Natural killer cell (primary cell): ENCODE measurements at regions not wholly inside any gene's neighbourhood (a gene's known extent, or its start where the extent isn't known, plus 50 kb on each side); places are given as distances from the start of the nearest gene placed in this dataset.

Experiments used
- ATAC-seq, 3 donors: fragments of 150-1000 bp in 2 of 3; fragments of 200-7000 bp in 1 of 3; cut with Tn5 transposase; 1 replicate in 1 of 3; 2 replicates in 2 of 3; pipeline ENCODE4 v1.10.0; 2021; ENCODE audit warnings: mild to moderate bottlenecking in 2 of 3, moderate library complexity in 2 of 3
- DNase-seq, 2 donors: peaks; one replicate each; pipeline versions ENCODE4 v3.0.0 to v3.0.0-alpha.2; 2013 to 2021; ENCODE audit warnings: mixed read lengths in 1 of 2
- H3K27ac ChIP-seq: one replicate; pipeline ENCODE4 v1.5.1; 2013; ENCODE audit warnings: mild to moderate bottlenecking, low read length
- H3K27me3 ChIP-seq: one replicate; pipeline ENCODE4 v1.6.1; 2013; ENCODE audit warnings: low read length; ENCODE audit not compliant: control insufficient read depth, insufficient read depth
- H3K36me3 ChIP-seq: one replicate; pipeline ENCODE4 v1.6.1; 2013; ENCODE audit warnings: low read length; ENCODE audit not compliant: control insufficient read depth, insufficient read depth
- H3K4me1 ChIP-seq: one replicate; pipeline ENCODE4 v1.6.1; 2013; ENCODE audit warnings: low read length; ENCODE audit not compliant: control insufficient read depth, insufficient read depth
- H3K4me3 ChIP-seq: one replicate; pipeline ENCODE4 v1.5.1; 2013; ENCODE audit warnings: low read length
- H3K9me3 ChIP-seq: one replicate; pipeline ENCODE4 v1.6.1; 2013; ENCODE audit warnings: low read length; ENCODE audit not compliant: control insufficient read depth, insufficient read depth
- H3K27ac Mint-ChIP-seq, 2 donors: one replicate each; pipeline ENCODE4 v1.8.0; 2022; ENCODE audit warnings: mild to moderate bottlenecking in 2 of 2, mixed read lengths in 2 of 2, moderate library complexity in 1 of 2
- H3K27me3 Mint-ChIP-seq, 2 donors: one replicate each; pipeline ENCODE4 v1.8.0; 2022; ENCODE audit warnings: low read depth in 2 of 2, mixed read lengths in 2 of 2
- H3K36me3 Mint-ChIP-seq: one replicate; pipeline ENCODE4 v1.8.0; 2022; ENCODE audit warnings: mixed read lengths
- H3K4me1 Mint-ChIP-seq, 2 donors: one replicate each; pipeline ENCODE4 v1.8.0; 2022; ENCODE audit warnings: mixed read lengths in 2 of 2
- H3K4me3 Mint-ChIP-seq: one replicate; pipeline ENCODE4 v1.8.0; 2022; ENCODE audit warnings: mild to moderate bottlenecking, moderate library complexity, mixed read lengths
- H3K9me3 Mint-ChIP-seq, 2 donors: one replicate each; pipeline ENCODE4 v1.8.0; 2022; ENCODE audit warnings: mixed read lengths in 2 of 2
- WGBS: methylation state at CpG from one replicate; pipeline ENCODE4 v1.1.7; 2013; ENCODE audit warnings: missing lambda C conversion rate; ENCODE audit not compliant: insufficient coverage; 5-methylcytosine and 5-hydroxymethylcytosine counted together
- intact Hi-C: fragments of 100-400 bp; cut with micrococcal nuclease; formaldehyde crosslinking; loops from one replicate; pipeline ENCODE4 v1.14.2; 2022
- TF ChIP-seq, protein P1 (sequence below): fragments of 200-600 bp; IDR thresholded peaks from one replicate; pipeline ENCODE4 v1.8.0; 2022; ENCODE audit warnings: antibody characterized with exemption

GRCh38 chr3:106329521-106329920 is 460.7 kb upstream of the CBLB start:
- DNase-seq: no peak
- intact Hi-C loops: no loop called here
- Mint-ChIP-seq H3K4me1 (peaks cover 10 to 13% of the 10 kb centered on the region in 2 donors), H3K27ac (no peak overlapping the region), H3K36me3 (no peaks in the 10 kb centered on the region), H3K27me3 (no peaks in the 10 kb centered on the region), H3K4me3 (no peak overlapping the region), H3K9me3 (no peaks in the 10 kb centered on the region)
- Histone ChIP-seq H3K36me3 (no peaks in the 10 kb centered on the region), H3K4me3 (no peak overlapping the region), H3K27me3 (no peaks in the 10 kb centered on the region), H3K27ac (no peak overlapping the region), H3K4me1 (peaks cover 1% of the 10 kb centered on the region), H3K9me3 (no peaks in the 10 kb centered on the region)
- TF ChIP-seq, protein P1, sequence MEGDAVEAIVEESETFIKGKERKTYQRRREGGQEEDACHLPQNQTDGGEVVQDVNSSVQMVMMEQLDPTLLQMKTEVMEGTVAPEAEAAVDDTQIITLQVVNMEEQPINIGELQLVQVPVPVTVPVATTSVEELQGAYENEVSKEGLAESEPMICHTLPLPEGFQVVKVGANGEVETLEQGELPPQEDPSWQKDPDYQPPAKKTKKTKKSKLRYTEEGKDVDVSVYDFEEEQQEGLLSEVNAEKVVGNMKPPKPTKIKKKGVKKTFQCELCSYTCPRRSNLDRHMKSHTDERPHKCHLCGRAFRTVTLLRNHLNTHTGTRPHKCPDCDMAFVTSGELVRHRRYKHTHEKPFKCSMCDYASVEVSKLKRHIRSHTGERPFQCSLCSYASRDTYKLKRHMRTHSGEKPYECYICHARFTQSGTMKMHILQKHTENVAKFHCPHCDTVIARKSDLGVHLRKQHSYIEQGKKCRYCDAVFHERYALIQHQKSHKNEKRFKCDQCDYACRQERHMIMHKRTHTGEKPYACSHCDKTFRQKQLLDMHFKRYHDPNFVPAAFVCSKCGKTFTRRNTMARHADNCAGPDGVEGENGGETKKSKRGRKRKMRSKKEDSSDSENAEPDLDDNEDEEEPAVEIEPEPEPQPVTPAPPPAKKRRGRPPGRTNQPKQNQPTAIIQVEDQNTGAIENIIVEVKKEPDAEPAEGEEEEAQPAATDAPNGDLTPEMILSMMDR: no peak
- 86% methylated on average over 3 of the region's 3 CpGs for WGBS
- no peak for ATAC-seq

DNA sequence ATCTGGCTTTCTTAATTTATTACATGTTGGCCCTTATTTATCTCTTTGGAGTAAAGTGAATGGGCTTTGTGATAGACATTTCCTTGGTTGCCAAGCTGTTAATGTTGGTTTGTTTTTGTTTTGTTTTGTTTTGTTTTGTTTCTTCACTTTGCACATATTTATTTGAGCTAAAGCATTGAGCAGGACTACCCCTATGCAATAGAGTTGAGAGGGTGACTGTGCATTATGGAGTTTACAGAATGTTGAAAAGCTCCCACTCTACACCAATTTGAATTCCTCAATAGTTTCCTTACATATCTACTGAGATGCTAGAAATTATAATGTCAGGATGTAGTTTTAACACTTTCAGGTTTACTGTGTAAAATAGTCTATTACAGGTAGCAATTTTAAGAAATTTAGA is 462.8 kb upstream of the CBLB start:
- Histone ChIP-seq H3K4me1 (peaks cover 3% of the 10 kb centered on the region), H3K27ac (no peak overlapping the region), H3K27me3 (no peaks in the 10 kb centered on the region), H3K36me3 (no peaks in the 10 kb centered on the region), H3K4me3 (no peak overlapping the region), H3K9me3 (no peaks in the 10 kb centered on the region)
- Mint-ChIP-seq H3K9me3 (no peaks in the 10 kb centered on the region), H3K4me1 (peaks cover 24 to 30% of the 10 kb centered on the region in 2 donors), H3K27ac (no peak overlapping the region), H3K4me3 (no peak overlapping the region), H3K27me3 (no peaks in the 10 kb centered on the region), H3K36me3 (no peaks in the 10 kb centered on the region)
- DNase-seq: no peak
- intact Hi-C loops: loop anchor here (10.0 kb wide), 3 partner anchors 157 to 647 kb away; partner anchors contain the start of gene CBLB
- ATAC-seq: no peak
- TF ChIP-seq, protein P1: no peak

GRCh38 chr3:106332129-106332528 is 463.3 kb upstream of the CBLB start:
- H3K27ac ChIP-seq: no peak overlapping the region
- H3K36me3 ChIP-seq: no peaks in the 10 kb centered on the region
- WGBS: 86% methylated on average over 1 of the region's 1 CpG
- DNase-seq (no peak), ATAC-seq (no peak)
- Mint-ChIP-seq H3K9me3 (no peaks in the 10 kb centered on the region), H3K4me1 (peaks cover 25 to 32% of the 10 kb centered on the region in 2 donors), H3K27ac (no peak overlapping the region), H3K36me3 (no peaks in the 10 kb centered on the region), H3K4me3 (no peak overlapping the region), H3K27me3 (no peaks in the 10 kb centered on the region)
- TF ChIP-seq, protein P1: no peak
- intact Hi-C loops: loop anchor here (10.0 kb wide), 3 partner anchors 157 to 647 kb away; partner anchors contain the start of gene CBLB
- H3K9me3 ChIP-seq: no peaks in the 10 kb centered on the region
- H3K27me3 ChIP-seq: no peaks in the 10 kb centered on the region
- H3K4me3 ChIP-seq: no peak overlapping the region
- H3K4me1 ChIP-seq: peaks cover 3% of the 10 kb centered on the region

DNA sequence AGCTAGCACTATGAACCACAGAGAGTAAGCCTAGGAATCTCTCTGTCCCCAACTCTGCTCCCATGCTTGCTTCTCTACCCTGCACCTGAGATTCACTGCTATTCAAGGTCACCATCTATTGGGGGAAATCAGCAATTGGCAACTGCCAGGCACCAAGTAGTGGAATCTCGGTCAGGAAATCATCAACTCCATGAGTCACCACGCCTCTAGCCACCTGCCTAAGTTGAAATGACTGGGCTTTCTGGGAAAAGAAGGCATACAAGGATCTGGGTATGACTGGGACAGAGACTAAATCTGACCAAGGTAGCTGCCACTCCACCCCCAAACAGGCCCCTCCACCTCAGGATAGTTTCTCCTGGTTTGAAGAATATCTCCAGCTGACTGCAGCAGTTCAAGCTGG is 464.1 kb upstream of the CBLB start:
- Histone ChIP-seq H3K4me1 (peaks cover 3% of the 10 kb centered on the region), H3K36me3 (no peaks in the 10 kb centered on the region), H3K27ac (no peak overlapping the region), H3K27me3 (no peaks in the 10 kb centered on the region), H3K4me3 (no peak overlapping the region), H3K9me3 (no peaks in the 10 kb centered on the region)
- peaks cover 28 to 35% of the 10 kb centered on the region in 2 donors for H3K4me1 Mint-ChIP-seq
- no peaks in the 10 kb centered on the region for H3K36me3 Mint-ChIP-seq
- H3K4me3 Mint-ChIP-seq: no peak overlapping the region
- ATAC-seq (no peak), DNase-seq (no peak)
- 97% methylated on average over 2 of the region's 2 CpGs for WGBS
- no peaks in the 10 kb centered on the region for H3K27me3 Mint-ChIP-seq
- intact Hi-C loops: loop anchor here (10.0 kb wide), 3 partner anchors 158 to 648 kb away; partner anchors contain the start of gene CBLB
- no peaks in the 10 kb centered on the region for H3K9me3 Mint-ChIP-seq
- TF ChIP-seq, protein P1: no peak
- H3K27ac Mint-ChIP-seq: no peak overlapping the region
